HL-60/S4 treated with phorbol 12-myristate 13-acetate at 8.2 ng/mL for 4 days and 3 days (cell line): ENCODE measurements at regions not wholly inside any gene's neighbourhood (a gene's known extent, or its start where the extent isn't known, plus 50 kb on each side); places are given as distances from the start of the nearest gene placed in this dataset.

Experiments used
- in situ Hi-C: fragments of 300-500 bp; cut with MboI; formaldehyde crosslinking; loops from 2 replicates; pipeline ENCODE4 v1.15.0; 2022; ENCODE audit warnings: low sequenced_read_pairs

DNA sequence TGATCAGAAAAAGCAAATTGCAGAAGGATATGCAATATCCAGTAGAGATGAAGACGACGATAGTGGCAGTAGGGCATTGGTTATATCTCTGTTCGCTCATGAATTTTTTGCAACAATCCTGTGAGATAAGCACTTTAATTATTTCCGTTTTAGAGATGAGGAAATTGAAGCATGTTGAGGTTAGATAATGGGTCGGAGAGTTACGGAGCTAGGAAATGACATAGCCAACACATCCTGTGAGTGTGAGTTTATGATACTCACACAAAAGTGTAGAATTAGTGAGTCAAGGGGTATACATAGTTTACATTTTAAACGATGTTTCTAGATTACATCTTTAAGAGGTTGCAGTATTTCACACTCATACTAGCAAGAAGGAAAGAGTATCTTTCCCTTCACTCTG, 123.1 kb upstream of the ARL4C start:
- in situ Hi-C loops: no loop called here

DNA sequence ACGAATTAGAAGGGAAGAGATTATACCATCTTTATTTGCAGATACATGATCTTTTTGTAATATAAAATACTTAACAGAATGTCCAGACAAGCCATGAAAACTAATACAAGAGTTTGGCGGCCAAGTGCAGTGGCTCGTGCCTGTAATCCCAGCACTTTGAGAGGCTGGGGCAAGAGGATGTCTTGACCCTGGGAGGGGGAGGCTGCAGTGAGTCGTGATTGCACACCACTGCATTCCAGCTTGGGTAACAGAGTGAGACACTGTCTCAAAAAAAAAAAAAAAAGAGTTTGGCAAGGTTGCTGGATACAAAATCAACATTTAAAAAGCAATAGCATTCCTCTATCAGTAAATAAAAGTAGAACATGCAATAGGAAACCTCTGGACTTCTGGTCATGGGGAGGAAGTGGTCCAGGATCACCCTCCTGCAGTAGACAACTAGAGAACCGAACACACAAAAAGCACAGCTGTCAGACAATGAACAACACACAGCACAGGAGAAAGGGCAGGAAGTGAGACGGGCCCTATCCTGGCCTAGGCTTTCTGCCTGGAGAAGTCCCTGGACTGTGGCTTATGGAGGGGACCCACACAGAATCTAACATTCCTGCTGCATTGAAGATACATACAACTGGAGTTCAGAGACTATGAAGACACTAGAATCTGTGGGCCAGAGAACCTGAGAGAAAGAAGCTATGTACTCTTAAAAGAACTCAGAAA, 118.9 kb upstream of the ARL4C start:
- in situ Hi-C loops: no loop called here

DNA sequence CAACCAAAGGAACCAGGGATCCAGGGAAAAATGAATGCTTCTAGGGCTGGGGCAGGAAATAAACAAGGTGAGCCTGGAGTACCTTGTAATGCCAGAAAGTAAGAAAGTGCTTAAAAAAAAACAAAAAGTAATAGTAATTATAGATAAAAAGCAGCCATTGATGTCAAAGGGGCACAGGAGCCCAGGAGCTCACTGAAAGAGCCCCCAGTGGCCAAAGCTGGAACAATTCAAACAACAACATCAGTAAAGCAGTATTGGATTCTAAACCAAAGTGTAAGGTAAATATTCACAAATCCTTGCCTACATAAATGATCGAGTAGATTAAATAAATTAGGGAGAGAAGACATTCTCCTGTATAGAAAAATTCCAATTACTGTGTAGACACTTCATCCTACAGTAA, 114.3 kb upstream of the ARL4C start:
- in situ Hi-C loops: no loop called here

DNA sequence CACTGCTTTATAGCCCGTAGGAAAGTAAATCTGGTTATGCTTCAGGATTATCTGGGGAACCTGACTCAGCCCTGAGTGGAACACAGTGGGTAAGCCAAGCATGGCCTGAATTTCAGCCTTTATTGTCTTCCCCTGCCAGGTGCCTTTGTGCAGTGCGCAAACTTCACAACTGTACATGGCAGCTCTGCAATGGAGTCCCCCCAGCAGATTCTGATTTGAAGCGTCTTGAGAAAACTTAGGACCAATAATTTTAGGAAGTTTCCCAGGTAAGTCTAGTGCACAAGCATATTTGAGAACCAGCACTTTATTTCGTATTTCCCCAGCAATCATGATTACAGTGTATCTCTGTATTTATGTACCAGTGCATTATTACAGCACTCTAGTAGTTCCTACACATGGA, 112.1 kb upstream of the ARL4C start:
- in situ Hi-C loops: no loop called here

DNA sequence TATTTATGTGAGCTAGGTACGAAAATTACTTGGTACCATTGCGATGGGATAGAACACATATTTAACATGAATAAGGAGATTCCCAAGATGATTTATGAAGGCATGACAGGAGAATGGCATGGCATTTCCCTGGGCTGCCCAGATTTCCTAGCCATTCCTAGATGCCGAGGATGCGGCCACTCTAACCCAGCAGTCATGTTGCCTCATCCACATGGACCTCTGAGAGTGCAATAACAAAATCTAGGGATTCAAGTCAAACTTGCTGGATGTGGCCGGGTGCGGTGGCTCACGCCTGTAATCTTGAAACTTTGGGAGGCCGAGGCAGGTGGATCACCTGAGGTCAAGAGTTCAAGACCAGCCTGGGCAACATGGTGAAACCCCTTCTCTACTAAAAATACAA, 110.8 kb upstream of the ARL4C start:
- in situ Hi-C loops: no loop called here

DNA sequence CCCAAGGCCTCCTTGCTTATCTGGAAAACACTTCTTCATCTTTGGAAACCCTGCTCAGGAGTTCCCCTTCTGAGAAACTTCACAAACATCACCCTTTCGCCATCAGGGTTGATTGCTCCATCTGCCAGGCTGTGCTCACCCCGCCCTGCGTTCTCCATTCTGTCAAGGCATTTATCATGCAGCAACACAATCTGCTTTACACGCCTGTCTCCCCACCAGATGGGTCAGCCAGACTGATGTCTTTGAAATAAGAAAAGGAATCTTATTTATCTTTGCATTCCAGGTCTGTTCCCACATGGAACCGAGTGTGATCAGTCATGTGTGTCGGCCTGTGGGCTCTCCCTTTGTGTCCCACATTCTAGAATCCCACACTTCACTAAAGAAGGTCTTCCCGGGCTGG, 110.0 kb upstream of the ARL4C start:
- in situ Hi-C loops: no loop called here

DNA sequence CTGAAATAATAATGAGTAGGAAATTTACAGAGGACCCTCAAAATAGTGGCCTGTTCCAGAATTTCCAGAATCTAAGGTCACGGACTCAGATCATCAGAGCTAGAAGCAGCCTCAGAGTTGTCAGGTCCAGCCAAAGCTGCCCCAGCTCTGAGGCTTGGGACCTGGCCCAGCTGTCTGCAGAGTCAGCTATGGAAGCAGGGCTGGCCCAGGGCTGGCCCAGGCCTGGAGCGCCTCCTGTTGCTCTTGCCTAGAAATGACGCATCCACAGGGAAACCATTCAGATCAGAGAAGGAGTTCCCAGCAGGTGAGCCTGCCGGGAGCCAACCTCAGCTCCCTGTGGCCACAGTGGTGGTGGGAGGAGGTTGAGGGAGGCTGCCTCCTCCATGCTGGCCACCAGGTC, 106.7 kb upstream of the ARL4C start:
- in situ Hi-C loops: no loop called here

DNA sequence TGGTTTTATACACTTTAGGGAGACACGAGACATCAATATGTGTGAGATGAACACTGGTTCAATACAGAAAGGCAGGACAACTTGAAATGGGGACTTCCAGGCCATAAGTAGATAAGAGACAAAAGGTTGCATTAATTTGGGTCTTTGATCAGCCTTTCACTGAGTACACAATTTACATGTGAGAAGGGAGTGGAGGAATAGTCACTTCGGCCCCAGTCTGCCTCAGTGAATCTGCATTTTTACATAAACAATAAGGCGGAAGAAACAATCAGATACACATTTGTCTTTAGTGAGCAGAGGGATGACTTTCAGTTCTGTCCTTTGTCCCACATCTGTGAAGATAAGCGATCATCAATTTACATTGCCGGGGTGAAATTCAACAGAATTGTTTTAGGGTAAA, 104.3 kb upstream of the ARL4C start:
- in situ Hi-C loops: no loop called here

DNA sequence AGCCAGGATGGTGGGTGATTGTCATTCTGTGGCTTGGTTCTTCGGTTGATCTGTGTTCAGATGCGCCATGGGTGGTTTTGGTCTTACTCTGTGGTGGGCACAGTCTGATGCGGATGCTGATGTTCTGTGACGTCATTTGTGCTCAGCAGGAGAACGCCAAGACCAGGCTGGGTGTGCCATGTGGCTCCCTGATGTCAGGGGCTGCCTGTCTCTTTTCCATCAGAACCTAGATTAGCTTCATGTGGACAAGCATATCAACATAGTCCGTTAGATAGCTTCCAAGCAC, 100.6 kb upstream of the ARL4C start:
- in situ Hi-C loops: no loop called here

DNA sequence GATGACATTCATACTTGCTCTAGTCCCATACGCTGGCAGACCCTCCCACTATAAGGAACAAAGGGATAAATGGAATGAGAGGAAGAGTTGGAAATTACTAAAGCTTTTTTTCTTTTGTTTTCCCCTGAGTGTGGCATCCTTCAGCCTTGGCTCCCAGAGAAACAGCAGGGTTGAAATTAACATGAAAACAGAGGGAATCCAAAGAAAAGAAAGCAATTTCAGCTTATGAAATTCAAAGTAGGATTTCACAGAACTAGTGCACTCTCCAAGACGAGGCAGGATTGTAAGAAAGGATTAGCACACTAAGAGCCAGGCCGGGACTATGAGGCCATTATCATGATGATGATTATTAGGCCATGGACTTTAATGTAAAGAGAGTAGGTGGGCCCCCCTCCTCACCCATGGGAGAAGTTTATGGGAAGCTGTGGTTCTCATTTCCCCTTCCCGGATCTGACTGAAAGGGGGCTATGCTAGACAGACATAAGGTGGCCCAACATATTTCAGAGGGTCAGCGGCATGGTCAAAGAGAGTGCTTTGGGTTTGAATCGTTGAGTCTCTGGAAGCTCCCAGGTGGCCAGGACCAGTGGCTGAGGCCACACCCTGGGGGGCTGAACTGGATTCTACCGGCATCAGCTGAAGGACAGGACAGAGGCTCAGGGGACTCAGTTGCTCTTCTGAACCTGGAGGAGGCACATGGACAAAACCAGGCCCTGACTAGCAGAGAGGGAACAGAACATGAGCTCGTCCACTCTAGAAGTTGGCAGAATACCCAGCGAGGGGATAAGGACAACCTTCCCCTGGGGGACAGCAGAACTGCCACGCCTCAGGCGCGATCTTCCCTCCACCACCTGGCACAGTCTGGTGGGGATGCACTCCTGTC, 100.1 kb upstream of the ARL4C start:
- in situ Hi-C loops: no loop called here

DNA sequence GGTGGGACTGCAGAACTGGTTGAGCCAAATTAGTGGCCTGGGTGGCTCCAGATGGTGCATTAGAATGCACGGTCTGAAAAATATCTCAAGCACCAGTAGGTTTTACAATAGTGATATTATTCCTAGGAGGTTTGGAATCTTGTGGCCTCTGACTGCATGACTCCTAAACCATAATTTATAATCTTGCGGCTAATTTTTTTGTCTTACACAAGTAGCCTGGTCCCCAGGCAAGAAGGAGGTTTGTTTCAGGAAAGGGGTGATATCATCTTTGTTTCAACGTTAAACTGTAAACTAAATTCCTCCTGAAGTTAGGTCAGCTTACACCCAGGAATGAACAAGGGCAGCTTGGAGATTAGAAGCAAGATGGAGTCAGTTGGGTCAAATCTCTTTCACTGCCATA, 98.9 kb upstream of the ARL4C start:
- in situ Hi-C loops: no loop called here

DNA sequence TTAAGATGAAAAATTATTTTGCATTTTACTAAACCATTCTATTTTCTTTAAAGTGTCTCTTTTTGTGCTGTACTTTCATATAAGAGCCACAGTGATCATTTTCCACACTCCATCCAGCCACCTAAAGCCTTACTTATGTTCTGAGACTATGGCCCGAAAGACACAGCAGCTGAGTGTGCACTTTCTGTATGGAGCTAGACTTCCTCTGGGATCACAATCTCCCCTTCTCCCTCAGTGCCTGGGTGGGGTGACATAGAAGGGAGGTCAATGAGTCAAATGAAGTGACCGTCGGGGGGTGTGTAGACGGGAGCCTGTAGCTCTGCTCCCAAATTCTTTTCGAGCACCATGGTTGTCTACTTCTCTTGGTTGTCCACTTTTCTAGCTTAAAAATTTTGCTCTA, 97.8 kb upstream of the ARL4C start:
- in situ Hi-C loops: no loop called here

DNA sequence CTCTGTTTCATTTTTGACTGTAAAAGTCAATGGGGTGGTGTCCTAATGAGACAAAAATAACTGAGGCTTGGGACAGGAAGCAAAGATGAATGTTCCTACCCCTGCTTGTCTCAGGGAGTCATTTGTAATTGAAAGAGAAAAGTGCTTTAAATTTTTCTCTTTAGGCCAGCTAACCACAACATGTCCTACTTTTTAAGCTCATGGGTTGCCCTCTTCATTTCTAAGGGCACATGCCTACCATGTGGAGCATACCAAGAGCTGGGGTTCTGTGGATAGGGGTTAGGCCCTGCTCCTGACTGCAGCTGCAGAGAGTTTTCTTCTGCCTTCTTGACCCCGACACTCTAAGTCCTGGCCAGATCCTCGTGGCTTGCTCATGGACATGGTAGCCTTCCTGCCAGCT, 96.8 kb upstream of the ARL4C start:
- in situ Hi-C loops: no loop called here

DNA sequence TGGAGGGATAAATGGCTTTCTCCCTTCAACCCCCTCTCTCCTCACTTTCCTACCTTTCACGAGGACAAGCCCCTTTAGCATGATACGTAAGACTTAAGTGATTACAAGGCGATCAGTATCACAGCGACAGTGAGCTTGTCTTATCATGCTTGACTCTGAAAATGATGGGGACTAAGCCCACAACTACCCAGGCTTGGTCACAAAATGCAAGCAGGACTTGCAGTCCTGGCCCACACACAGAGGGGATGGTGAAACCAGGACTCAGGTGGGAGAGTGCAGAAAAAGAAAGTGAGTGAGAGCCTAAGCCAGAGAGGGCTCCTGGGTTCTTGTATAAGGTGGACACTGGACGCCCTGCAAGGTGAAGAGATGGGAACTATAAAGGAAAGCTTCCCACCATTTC, 95.7 kb upstream of the ARL4C start:
- in situ Hi-C loops: no loop called here

DNA sequence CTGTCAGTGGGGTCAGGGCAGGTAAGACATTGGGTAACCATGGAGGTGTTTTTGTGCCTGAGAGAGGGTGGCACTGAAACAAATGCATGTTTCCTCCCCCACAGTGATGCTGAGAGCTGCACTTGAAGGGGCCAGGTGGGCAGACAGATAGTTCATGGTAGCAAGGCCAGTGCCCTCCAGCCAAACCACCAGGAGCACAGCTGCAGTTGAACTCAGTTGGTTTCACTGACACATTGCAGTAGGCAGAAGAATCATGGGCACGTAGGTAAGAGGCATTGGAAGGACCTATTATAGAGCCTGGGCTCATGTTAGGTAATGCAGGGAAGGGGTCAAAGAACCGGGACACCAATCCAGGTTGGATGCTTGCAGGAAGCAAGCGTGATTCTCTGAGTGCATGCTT, 93.2 kb upstream of the ARL4C start:
- in situ Hi-C loops: no loop called here

DNA sequence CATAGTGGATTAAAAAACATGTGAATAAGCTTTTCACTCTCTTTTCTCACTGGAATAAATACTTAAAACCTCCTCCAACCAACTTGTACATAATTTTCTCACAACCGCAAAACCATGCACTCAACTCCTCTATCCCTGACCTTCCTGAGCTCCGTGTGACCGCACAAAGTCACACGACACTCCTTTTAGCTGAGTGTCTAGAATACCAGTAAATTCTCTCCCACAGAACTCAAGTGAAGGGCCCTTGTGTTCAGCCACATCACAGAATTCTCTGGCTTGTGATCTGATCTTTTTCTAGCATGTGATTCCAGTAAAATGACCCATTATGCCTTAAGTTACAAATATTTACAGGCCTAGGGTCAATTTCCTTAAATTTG, 91.2 kb upstream of the ARL4C start:
- in situ Hi-C loops: no loop called here

DNA sequence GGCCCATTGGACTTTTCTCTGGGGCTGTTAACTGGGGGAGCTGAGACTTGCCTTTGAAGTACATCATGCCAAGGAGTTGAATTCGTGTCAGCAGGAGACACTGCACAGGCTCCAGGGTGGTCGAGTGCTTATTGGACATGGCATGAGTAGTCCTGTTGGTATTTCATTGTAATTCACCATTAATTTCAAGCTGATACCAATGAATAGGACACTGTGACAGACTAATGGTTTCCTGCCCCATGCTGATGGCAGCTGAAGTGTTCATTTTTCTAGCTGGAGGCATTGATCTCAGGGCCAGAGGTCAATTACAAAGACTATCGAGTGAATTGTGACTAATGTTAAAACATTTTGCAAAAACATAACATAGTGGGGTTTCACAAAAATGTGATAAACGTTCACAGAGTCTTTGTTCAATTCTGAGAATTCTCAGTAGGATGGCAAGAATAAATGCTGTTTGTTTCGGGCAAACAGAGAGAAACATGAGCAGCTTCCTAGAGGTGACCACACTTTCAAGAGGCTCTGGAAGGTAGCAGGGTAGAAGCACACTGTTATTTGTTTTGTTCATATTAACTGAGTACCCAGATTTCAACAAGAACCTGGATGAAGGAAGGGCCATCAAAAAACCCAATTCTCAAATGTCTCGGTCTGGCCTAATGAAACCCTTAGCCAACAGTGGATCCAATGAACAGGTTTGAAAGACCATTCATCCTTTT, 90.6 kb upstream of the ARL4C start:
- in situ Hi-C loops: no loop called here

DNA sequence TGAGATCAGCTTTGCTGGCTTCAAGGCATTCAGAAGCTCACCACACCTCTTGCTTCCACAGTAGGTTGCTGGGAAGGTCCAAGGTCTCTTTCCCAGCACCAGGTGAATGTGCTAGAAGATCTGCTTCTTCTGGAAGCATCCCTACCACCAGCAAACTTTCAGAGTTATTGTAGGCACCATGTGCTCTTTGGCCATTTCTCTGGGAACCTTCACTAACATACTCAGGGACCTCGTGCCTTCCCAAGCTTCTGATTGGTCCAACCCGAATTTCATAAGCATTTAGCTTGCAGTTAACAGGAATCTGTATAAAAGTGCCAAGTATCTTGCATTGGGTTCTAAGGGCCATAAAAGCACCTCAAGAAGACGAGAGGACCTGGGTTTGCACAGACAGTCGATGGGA, 86.5 kb upstream of the ARL4C start:
- in situ Hi-C loops: no loop called here

DNA sequence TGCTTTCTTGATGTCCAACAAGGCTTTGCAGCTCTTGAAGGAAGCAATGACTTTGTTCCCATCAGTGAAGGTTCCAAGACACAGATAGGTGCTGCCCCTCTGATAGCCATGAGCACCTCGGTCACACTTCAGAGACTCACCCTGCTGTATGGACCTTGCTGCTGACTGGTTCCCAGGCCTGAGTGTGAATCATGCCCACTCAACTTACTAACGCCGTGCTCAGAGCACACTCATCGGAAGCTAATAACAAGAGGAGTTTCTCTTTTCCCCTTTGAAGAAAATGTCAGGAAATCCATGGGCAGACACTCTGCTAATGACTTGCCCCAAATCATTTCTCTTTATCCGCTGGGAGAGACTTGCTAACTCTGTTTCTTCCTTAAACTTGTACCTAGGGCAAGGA, 83.8 kb upstream of the ARL4C start:
- in situ Hi-C loops: no loop called here

DNA sequence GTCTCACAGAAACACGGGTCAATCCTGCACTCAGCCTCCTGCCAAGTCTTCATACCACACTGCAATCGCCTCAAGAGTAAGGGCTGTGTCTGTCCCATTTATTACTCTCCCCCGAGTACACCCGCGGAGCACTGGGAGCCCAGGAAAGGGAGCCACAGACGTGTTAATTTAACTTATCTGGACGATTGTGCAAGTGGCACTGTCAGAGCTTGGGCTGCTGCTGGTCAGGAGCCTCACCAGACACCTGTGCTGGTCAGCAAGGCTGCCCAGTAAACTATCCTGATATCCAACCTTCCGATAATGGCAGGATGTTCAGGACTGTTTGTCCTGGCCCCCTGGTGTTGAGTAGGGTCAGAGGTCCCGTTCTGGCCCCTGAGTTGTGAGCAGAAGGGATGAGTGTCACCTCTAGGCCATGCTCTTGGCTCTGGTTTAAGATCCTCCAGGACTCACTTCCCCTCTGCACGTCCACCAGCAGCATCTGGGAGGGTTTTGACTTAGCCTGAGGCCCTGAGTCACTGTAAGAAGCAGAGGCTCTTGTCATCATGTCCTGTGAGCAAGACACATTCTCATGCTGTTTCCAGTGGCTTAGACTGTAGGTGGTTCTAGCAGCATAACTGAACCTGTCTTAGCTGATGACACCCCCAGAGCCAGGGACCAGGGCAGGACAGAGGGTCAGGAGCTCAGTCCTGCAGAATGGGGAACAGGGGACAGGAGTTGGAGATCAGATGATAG, 82.5 kb upstream of the ARL4C start:
- in situ Hi-C loops: no loop called here

DNA sequence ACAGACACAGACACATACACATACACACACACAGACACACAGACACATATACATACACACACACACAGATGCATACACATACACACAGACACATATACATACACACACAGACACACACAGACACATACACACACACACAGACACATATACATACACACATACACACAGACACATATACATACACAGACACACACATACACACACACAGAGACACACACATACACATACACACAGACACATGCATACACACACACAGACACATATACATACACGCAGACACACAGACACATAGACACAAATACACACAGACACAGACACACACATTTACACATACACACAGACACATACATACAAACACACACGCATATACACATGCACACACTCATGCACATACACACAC, 81.5 kb upstream of the ARL4C start:
- in situ Hi-C loops: no loop called here

DNA sequence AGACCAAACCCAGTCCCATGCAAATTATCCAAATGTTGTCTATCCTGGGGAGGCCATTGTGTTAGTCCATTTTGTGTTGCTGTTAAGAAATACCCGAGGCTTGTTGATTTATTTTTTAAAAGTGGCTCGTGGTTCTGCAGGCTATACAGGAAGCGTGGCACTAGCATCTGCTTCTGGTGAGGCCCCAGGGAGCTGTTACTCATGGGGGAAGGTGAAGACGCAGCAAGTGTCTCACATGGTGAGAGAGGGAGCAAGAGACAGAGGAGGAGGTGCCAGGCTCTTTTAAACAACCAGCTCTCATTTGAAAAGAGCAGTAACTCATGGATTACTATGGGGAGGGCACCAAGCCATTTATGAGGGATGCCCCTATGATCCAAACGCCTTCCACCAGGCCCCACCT, 80.3 kb upstream of the ARL4C start:
- in situ Hi-C loops: no loop called here
